ENCODE measurements at regions not wholly inside any gene's neighbourhood (a gene's known extent, or its start where the extent isn't known, plus 50 kb on each side); places are given as distances from the start of the nearest gene placed in this dataset.

DNA sequence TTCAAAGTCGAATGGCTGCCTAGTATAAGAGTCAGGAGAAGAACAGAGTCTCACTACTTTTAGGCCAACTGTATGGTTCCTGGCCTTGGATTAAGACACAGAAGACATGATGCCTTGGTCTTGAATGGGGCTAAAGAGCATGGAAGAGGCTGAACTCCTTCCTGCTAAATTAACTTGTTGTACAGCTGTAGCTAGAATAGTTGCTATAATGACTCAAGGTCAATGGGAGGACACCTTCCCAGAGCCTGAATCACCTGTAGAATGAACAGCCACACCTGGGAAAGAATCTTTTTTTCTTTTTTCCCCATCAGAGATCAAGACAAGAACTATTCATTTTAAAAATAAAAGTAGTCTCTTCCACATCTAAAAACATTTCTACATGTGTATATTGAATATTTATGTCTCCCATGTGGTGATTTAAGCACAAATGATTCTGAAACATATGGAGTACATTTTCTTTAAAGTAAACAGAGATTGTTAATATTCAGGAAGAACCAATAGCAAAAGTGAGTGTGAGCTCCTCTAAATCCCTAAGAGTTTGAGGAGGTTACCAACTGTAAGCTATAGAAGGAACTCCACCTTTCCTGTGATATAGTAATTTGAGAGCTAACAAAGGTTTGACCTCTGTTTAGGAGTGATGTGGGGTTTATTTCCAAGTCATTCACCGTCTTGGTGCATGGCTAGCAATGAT is 191.3 kb downstream of the TGFB2 start:
- Histone ChIP-seq H3K4me3 (ENCODE audit: insufficient read depth, low read length, poor library complexity, severe bottlenecking) (no peak overlapping the region), H3K9me2 (replicated peaks; ENCODE audit: insufficient read depth, low read length) (no peaks in the 10 kb centered on the region), H3K27me3 (ENCODE audit: low read length) (no peaks in the 10 kb centered on the region), H3K9me3 (ENCODE audit: insufficient read depth, low read length) (no peaks in the 10 kb centered on the region), H3F3A (ENCODE audit: insufficient read depth) (no peaks in the 10 kb centered on the region), H4K20me1 (ENCODE audit: low read depth, low read length) (no peaks in the 10 kb centered on the region), H3K27ac (ENCODE audit: low read depth, low read length) (no peak overlapping the region), H3K36me3 (ENCODE audit: low read length) (no peaks in the 10 kb centered on the region), H3K4me2 (ENCODE audit: low read depth, low read length, poor library complexity, severe bottlenecking) (no peak overlapping the region), H2AFZ (ENCODE audit: low read depth, low read length, severe bottlenecking) (no peak overlapping the region), H3K9ac (ENCODE audit: low read length) (no peak overlapping the region), H3K79me2 (ENCODE audit: insufficient read depth, low read length) (no peaks in the 10 kb centered on the region)
- TF ChIP-seq, protein P1, sequence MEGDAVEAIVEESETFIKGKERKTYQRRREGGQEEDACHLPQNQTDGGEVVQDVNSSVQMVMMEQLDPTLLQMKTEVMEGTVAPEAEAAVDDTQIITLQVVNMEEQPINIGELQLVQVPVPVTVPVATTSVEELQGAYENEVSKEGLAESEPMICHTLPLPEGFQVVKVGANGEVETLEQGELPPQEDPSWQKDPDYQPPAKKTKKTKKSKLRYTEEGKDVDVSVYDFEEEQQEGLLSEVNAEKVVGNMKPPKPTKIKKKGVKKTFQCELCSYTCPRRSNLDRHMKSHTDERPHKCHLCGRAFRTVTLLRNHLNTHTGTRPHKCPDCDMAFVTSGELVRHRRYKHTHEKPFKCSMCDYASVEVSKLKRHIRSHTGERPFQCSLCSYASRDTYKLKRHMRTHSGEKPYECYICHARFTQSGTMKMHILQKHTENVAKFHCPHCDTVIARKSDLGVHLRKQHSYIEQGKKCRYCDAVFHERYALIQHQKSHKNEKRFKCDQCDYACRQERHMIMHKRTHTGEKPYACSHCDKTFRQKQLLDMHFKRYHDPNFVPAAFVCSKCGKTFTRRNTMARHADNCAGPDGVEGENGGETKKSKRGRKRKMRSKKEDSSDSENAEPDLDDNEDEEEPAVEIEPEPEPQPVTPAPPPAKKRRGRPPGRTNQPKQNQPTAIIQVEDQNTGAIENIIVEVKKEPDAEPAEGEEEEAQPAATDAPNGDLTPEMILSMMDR (IDR thresholded peaks at IDR 0.05; ENCODE audit: insufficient read depth, low read length, poor library complexity, severe bottlenecking) = no peak
- TF ChIP-seq EZH2phosphoT487 (conservative IDR thresholded peaks at IDR 0.05; ENCODE audit: low read length) = no peak

DNA sequence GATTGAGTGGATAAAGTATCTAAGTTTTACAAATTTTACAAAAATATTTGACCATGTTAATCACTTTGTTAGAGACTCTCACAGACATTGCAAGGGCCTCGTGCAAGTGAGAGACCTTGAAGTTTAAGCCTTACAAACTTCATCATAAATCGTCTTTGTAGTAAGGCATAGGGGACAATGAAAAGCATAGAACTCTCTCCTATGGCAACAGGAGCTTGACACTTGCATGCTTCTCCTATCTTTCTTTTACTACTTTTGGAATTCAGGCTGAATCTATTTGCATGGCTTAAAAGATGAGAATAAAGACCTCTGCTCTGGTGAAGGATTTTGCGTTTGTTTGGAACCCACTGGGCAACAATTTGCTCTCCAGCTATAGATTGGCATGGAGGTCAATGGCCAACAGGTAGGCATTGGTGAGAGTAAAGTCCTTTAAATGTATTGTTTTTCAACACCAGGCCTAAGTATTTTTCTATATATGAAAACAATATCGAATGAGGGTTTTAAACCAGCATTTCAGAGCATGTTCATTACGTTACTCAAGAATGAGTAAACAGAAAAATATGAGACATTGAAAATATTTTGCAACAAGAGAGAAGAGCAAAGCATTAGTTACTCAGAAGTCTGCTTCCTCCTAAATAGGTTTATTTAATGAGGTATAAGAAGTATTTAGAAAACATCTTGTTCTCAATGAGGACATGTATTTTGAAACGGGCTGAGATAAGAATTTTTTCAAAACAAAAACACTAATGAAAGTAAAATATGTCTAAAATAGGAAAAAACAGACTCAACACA is 192.2 kb downstream of the TGFB2 start:
- Histone ChIP-seq H3K4me3 (ENCODE audit: insufficient read depth, low read length, poor library complexity, severe bottlenecking) (no peak overlapping the region), H3K36me3 (ENCODE audit: low read length) (no peaks in the 10 kb centered on the region), H3K79me2 (ENCODE audit: insufficient read depth, low read length) (no peaks in the 10 kb centered on the region), H3F3A (ENCODE audit: insufficient read depth) (no peaks in the 10 kb centered on the region), H3K9me2 (replicated peaks; ENCODE audit: insufficient read depth, low read length) (no peaks in the 10 kb centered on the region), H3K27me3 (ENCODE audit: low read length) (no peaks in the 10 kb centered on the region), H4K20me1 (ENCODE audit: low read depth, low read length) (no peaks in the 10 kb centered on the region), H3K9me3 (ENCODE audit: insufficient read depth, low read length) (no peaks in the 10 kb centered on the region), H3K27ac (ENCODE audit: low read depth, low read length) (no peak overlapping the region), H3K4me2 (ENCODE audit: low read depth, low read length, poor library complexity, severe bottlenecking) (no peak overlapping the region), H3K9ac (ENCODE audit: low read length) (no peak overlapping the region), H2AFZ (ENCODE audit: low read depth, low read length, severe bottlenecking) (no peak overlapping the region)
- no peak for TF ChIP-seq EZH2phosphoT487 (conservative IDR thresholded peaks at IDR 0.05; ENCODE audit: low read length)
- TF ChIP-seq, protein P1 (IDR thresholded peaks at IDR 0.05; ENCODE audit: insufficient read depth, low read length, poor library complexity, severe bottlenecking) = no peak

DNA sequence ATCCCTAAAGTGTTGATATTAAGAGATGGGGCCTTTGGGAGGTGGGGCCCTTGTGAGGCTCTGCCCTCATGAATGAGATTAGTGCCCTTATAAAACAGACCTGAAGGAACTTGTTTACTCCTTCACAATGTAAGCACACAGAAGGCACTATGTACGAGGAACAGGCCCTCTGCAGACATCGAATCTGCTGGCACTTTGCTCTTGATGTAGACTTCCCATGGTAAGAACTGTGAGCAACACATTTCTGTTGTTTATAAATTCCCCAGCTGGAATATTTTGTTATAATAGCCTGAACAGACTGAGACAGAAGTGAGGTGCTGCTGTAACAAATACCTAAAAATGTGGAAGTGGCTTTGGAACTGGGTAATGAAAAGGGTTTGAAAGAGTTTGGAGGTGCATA is 193.2 kb downstream of the TGFB2 start:
- H3K79me2 ChIP-seq (ENCODE audit: insufficient read depth, low read length) = no peaks in the 10 kb centered on the region
- TF ChIP-seq, protein P1 (IDR thresholded peaks at IDR 0.05; ENCODE audit: insufficient read depth, low read length, poor library complexity, severe bottlenecking) = no peak
- TF ChIP-seq EZH2phosphoT487 (conservative IDR thresholded peaks at IDR 0.05; ENCODE audit: low read length) = no peak
- H2AFZ ChIP-seq (ENCODE audit: low read depth, low read length, severe bottlenecking) = no peak overlapping the region
- H3K27ac ChIP-seq (ENCODE audit: low read depth, low read length) = no peak overlapping the region
- H3K27me3 ChIP-seq (ENCODE audit: low read length) = no peaks in the 10 kb centered on the region
- H3K36me3 ChIP-seq (ENCODE audit: low read length) = no peaks in the 10 kb centered on the region
- no peak overlapping the region for H3K9ac ChIP-seq (ENCODE audit: low read length)
- H4K20me1 ChIP-seq (ENCODE audit: low read depth, low read length) = no peaks in the 10 kb centered on the region
- H3F3A ChIP-seq (ENCODE audit: insufficient read depth) = no peaks in the 10 kb centered on the region
- H3K4me2 ChIP-seq (ENCODE audit: low read depth, low read length, poor library complexity, severe bottlenecking) = no peak overlapping the region
- H3K9me3 ChIP-seq (ENCODE audit: insufficient read depth, low read length) = no peaks in the 10 kb centered on the region
- no peaks in the 10 kb centered on the region for H3K9me2 ChIP-seq (replicated peaks; ENCODE audit: insufficient read depth, low read length)
- H3K4me3 ChIP-seq (ENCODE audit: insufficient read depth, low read length, poor library complexity, severe bottlenecking) = no peak overlapping the region
